Retina (tissue), 1 donor: ENCODE measurements at regions not wholly inside any gene's neighbourhood (a gene's known extent, or its start where the extent isn't known, plus 50 kb on each side); places are given as distances from the start of the nearest gene placed in this dataset.
"Not testable (repeated sequence)": the region's sequence is repeated elsewhere in the genome, so short reads cannot be mapped to it uniquely, and the experiment has no call there.

Source experiments
- DNase-seq: peaks from one replicate; pipeline ENCODE4 v3.0.0-alpha.2; 2016

GRCh38 chr14:97773598-97773997 lies 976.4 kb downstream of the VRK1 start:
- no peak for DNase-seq

- DNase-seq, result no peak
Measured at GRCh38 chr14:97776890-97777558, 979.8 kb downstream of the VRK1 start.

- DNase-seq, result no peak
Measured at GRCh38 chr14:97777622-97778355, 980.6 kb downstream of the VRK1 start.

- DNase-seq, result no peak
Measured at GRCh38 chr14:97779140-97779539, 982.0 kb downstream of the VRK1 start.

DNA sequence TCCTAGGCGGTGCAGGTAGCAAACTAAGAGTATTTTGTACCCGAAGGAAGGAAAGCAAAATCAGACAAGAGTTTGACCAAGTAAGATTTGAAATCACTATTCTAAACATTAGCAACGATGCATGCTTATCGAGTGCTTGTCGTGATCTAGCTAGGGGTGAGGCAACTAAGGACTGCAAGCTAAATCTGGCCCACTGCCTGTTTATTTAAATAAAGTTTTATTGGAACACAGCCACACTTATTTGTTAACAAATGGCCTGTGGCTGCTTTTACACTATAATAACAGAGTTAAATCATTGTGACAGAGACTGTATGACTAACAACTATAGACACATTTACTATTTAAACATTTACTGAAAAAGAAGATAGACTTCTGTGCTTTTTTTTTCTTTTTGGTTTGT lies 983.6 kb downstream of the VRK1 start:
- no peak for DNase-seq

DNA sequence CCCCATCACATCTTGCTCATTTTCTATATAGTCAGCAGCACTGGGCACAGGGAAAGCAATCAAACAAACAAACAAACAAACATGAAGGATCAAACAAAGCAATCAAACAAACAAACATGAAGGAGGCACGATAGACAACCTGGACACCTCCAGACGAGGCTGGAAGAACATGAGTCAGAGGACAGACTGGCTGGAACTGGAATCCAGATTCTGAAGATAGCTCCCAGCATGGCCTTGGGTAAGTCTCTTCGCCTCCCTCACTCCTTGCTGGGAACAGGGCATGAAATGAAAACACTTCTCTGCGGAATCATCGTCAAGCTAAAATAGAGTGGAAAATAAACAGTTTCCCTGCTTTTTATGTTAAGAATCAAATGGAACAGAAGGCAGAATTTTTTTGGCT lies 984.8 kb downstream of the VRK1 start:
- no peak for DNase-seq

GRCh38 chr14:97782871-97783414 lies 985.8 kb downstream of the VRK1 start:
- DNase-seq, result peak; percentile 63

DNA sequence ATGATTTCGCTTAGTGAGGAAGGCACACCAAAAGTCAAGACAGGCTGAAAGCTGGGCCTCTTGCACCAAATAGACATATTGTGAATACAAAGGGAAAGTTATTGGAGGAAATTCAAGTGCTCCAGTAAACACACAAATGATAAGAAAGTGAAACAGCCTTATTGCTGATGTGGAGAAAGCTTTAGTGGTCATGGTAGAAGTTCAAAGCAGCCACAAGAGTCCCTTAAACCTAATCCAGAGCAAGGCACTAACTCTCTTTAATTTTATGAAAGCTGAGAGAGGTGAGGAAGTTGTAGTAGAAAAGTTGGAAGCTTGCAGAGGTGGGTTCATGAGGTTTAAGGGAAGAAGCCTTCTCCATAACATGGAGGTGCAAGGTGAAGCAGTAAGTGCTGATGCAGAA lies 988.3 kb downstream of the VRK1 start:
- no peak for DNase-seq

DNA sequence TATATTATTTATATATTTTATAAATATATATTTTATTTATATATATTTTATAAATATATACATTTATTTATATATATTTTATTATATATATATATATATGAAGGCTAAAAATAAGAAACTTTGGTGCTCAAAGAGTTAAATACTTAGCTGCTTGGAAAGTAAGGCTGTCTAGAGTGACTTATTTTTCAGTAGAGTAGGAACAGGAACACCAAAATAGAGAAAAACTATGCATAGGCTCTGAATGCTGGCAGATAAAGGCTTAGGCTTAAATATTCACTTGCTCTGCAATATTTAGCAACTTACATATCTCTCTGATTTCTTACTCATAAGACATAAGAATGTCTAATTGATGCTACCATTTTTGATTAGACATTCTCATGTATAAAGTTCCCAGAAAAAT lies 991.2 kb downstream of the VRK1 start:
- DNase-seq, result no peak

DNA sequence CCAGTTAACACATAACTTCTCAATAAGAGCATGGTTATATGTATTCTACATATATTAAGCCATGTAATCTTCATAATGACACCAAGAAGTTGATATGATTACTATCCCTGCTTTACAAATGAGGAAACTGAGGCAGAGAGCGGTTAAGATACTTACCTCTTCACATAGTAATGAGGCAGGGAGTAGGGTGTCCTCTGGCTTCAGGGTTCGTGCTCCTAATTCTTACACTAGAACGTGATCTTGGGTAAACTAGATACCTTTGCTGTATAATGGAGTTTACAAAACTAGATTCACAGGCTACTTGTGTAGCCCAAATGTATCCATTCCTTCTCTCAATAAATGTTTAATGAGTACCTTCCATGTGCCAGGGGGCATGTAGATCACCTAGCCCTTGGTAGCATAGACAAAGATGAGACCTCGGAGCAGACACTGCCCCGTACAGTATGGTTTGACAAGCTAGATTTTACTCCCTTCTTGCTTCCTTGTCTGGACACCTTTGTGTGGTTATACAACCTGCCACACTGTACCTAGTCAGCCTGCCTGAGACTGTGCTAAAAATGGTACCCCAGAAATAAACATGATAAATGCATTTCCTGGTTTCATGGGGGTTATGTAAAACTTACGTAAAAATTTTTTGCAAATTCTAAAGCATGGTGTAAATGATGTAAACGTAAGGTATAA lies 991.8 kb downstream of the VRK1 start:
- DNase-seq, result no peak

GRCh38 chr14:97791072-97791471 lies 993.9 kb downstream of the VRK1 start:
- DNase-seq, result no peak

DNA sequence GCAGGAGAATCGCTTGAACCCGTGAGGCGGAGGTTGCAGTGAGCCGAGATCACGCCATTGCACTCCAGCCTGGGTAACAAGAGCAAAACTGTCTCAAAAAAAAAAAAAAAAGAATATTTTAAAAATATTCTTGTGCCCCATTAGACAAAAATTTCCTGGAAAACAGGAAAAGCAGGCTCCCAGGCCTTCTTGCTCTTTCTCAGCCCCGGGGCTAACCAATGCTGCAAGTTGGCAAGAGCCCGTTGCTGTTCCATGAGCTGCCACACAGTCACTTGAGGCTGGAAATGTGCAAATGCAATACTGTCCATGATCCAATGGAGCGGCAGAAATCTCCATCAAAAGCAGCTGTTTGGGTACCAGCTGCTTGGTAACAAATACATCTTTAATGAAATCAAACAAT lies 994.7 kb downstream of the VRK1 start:
- DNase-seq, result no peak

DNA sequence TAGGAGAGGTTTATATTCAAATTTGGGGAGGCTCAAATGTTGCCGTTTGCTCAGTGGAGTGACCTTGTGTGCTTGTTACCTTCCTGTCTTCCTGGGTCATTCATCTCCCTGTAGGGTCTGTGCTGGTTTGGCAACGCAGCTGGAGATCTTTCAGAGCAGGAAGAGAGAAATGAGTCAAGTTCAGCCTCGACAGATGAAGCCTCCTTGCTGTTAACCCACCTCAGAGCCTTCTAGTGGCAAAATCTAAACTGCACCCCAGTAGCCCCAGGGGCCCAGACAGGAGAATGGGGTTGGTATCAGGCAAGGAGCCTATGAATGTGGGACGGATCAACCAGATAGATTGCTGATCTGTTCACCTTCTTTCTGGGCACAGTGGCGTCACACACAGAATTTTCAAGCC lies 999.3 kb downstream of the VRK1 start:
- DNase-seq, result no peak

GRCh38 chr14:97798176-97798575 lies 1001.0 kb downstream of the VRK1 start:
- DNase-seq, result no peak

DNA sequence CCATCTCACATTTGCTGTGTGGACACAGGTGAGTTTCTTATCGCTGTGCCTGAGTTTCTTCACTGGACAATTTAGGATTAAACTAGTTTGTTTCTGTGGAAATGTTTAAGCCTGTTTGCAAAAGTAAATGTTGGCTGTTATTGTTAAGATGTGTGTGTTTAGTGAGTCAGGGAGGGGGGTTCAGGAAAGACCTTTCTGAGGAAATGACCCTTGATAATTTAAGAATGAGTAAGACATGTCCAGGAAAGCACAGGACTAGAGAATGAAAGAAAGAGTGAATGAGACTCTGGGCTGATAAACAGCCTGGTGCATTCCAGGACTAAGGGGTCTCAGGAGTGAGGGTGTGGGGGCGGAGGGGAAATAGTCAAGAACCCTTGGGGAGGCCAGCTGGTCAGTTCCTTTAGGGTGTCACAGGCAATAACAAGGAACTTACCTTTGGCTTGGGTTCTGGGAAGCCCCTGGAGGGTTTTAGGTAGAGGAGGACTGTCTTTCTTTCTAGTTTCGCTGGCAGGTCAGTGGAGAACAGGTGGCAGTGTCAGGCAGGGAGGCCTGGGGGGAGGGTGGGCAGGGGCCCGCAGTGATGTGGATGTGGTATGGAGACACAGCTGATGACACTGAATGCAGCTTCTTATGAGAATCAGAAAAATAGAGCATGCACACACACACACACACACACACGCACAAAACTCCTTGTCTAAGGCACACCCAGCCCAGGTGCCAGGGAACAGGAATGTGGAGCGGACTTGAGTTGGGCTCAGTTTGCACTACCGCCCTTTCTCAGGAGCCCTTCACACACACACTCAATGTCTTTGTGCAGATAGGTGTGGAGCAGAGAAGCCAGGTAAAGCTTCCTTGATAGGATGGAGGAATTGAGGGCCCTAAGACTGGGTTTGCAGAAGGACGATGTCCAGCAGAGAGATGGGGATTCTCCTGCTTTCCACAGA lies 1005.5 kb downstream of the VRK1 start:
- DNase-seq, result no peak

GRCh38 chr14:97804056-97804455 lies 1006.9 kb downstream of the VRK1 start:
- no peak for DNase-seq

DNA sequence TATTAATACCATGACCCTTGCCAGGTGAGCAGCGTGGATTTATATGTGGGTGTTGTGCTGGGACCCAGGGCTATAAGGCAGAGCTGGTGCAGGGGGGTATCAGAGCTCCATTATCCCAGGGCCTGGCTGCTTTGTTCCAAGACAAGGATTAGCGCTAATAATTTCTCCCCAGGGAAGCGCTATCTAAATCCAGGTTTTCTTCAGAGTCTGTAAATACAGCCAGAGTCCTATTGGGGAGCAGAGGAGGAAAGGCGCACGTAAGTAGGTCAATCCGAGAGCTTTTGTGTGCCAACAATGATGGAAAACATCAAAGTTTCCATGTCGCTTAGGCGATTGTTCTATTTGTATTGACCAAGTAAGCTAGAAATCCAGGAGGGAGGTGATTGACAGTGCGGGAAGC lies 1009.7 kb downstream of the VRK1 start:
- DNase-seq, result peak; percentile 55

GRCh38 chr14:97808541-97808940 lies 1011.4 kb downstream of the VRK1 start:
- DNase-seq, result not testable (repeated sequence)

DNA sequence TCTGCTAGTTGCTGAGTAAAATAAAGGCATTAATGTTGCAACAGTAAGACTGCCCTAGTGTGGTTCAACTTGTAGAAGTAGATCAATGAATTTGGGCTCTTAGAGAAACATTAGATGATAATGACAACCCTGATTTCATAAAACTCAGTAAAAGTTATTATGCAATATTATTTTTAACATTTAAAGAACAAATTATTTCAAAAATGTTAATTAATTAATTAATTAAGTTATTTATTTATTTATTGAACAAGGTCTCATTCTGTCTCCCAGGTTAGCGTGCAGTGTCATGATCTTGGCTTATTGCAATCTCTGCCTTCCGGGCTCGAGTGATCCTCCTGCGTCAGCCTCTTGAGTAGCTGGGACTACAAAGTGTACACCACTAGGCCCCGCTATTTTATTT lies 1016.4 kb downstream of the VRK1 start:
- DNase-seq, result no peak

GRCh38 chr14:97820781-97821180 lies 1023.6 kb downstream of the VRK1 start:
- DNase-seq, result no peak

DNA sequence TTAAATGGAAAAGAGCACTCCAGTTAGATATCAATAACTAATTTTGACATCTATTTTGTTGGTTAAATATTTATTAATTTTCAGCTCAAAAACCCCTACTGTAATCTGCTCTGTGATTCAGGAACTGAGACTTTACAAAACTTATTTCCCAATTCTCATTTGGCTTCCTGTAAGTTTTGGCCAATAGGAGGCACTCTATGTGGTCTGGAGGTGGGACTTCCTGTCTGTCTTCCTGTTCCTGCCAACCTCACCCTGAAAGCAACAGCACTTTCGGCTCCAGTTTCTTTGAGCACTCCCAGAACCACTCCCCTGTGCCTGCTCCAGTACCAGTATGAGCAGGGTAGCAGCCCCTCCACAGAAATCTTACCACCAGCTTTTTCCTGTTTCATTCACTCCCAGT lies 1027.0 kb downstream of the VRK1 start:
- no peak for DNase-seq

DNA sequence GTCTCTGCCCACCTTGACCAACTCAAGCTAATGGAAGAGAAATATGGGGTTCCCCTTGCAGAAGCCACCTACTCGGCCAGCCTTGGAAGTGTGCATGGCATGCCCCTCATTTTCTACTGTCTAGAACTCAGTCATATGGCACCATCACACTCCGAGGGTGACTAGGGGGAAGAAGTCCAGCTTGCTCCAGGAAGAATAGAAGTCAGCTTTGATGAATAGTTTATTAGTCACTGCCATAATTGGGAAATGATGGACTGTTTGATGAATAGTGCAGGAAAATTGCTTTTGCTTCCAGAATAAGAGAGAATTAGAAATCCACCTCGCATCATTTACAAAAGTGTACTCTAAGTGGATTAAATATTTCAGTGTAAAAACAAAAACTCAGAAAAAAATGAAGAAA lies 1030.6 kb downstream of the VRK1 start:
- no peak for DNase-seq

DNA sequence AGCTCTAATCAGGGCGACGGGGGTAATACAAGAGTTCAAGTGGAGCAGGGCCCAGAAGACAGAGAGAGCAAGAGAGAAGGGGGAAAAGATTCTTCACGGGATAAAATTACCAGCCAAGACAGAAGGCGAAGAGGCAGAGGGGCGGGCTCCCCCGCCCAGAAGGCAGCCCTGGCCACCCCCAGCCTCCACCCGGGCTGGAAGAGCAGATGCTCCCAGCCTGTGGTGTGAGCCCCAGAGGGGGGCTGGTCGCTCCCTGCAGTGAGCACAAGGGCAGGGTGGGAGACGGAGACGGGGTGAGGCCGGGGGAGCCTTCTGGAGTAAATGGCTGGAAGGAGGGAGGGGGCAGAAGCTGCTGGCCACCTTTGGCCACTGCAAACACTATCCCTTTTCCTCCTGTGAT lies 1035.6 kb downstream of the VRK1 start:
- peak; percentile 17 for DNase-seq
